GM23248 (cell line): ENCODE measurements at regions not wholly inside any gene's neighbourhood (a gene's known extent, or its start where the extent isn't known, plus 50 kb on each side); places are given as distances from the start of the nearest gene placed in this dataset.

Source experiments
- EZH2 ChIP-seq: fragments of 200-600 bp; sonication (generic); IDR thresholded peaks from 2 replicates; pipeline ENCODE4 v1.6.1; 2018; ENCODE audit warnings: antibody characterized with exemption, mild to moderate bottlenecking; ENCODE audit not compliant: insufficient read depth, poor library complexity, severe bottlenecking
- EZH2phosphoT487 ChIP-seq: fragments of 200-600 bp; sonication (generic); IDR thresholded peaks from 2 replicates; pipeline ENCODE4 v1.6.1; 2018; ENCODE audit warnings: antibody characterized with exemption, moderate library complexity, mild to moderate bottlenecking, low read depth; ENCODE audit not compliant: insufficient read depth

DNA sequence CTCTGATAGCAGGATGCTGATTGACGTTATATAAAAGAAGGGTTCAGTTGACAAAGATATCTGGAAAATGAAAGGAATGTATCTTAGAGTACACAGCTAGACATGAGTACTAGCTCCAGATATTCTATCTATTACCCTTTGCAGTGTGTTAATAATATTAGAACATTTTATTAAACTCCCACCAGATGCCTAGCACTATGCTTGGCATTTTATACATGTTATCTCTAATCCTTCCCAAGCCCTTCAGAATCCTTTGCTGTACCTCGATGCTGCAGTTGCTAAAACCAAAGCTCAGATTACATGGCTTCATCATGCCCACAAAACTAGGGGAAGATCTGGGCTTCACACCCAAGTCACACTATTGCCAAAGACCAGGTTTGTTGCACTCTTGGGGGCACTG is 350.1 kb upstream of the AZI2 start:
- TF ChIP-seq EZH2 = no peak
- no peak for TF ChIP-seq EZH2phosphoT487
